Effector CD8-positive, alpha-beta T cell (primary cell): ENCODE measurements at regions not wholly inside any gene's neighbourhood (a gene's known extent, or its start where the extent isn't known, plus 50 kb on each side); places are given as distances from the start of the nearest gene placed in this dataset.

Experiments used
- DNase-seq: peaks from one replicate; lab custom pipeline; 2025; lab: John Stamatoyannopoulos, UW

DNA sequence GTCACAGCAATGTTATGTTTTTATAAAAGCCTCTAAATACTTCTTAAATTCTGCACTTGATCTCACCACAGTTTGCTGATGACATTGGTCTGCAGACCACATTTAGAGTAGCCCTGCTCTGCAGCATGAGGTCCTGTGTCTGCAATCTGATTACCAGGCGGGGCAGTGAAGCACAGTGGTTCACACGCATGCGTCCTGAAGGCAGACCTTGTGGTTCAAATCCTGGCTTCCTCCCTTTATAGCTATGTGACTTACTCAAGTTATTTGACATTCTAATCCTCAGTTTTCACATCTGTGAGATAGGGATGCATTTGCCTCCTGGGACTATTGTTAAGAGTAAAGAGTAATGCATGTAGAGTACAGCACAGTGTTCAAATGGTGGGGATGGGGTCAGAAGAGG is 50.3 kb downstream of the BMAL2 start:
- DNase-seq, result no peak

- peak; percentile 19 for DNase-seq
Measured at GRCh38 chr12:27383429-27384260, 51.0 kb downstream of the BMAL2 start.

DNA sequence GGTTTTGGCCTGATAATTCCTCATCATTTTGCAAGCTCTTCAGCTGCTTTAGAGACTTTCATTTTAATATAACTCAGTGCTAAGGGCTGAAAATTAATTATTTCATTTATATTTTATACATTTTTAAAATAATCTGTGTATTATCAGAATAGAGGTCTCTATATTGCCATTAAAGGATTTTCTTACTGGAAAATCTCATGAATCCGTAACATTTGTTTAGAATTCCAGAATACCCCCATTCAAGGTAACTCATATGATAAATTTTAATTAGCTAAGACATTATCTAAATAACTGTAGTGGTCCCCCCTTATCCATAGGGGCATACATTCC is 51.6 kb downstream of the BMAL2 start:
- DNase-seq, result no peak

- DNase-seq, result no peak
Measured at GRCh38 chr12:27385766-27386564, 53.3 kb downstream of the BMAL2 start.

DNA sequence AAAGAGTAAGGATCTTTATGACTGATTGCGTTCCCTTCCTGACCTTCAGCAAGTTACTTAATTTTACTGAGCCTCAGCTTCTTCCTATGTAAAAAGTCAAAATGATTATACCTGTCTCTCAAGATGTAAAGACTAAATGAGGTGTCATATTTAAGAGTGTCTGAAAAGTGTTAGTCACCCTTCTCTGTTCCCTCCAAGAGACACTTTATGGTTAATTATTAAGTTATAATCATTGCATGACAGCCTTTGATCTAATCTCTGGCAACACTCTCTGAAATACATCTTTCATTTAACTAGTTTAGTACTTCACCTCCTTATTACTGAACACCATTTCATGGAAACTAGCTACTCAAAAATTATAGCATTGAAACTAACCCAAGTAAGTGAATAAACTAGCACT is 54.8 kb downstream of the BMAL2 start:
- DNase-seq, result no peak

DNA sequence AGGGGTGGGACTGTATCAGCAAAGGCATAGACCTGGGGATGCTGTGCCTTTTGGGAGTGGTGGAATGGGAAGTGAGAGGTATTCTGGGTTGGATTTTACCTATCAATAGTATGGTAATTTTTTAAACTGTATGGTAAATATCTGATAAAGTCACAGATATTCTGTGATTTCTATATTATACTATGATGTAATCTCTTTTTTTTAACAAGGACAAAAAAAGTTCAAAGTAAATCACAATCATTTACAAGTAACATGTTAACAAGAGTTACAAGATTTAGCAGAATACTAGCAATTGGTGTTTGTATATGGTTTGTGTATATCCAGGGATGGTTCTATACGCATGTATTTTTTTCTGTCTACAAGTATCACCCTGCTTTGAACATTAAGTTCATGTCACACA is 56.0 kb downstream of the BMAL2 start:
- DNase-seq, result no peak

GRCh38 chr12:27394676-27395075 is 51.9 kb upstream of the SMCO2 start:
- DNase-seq, result no peak

DNA sequence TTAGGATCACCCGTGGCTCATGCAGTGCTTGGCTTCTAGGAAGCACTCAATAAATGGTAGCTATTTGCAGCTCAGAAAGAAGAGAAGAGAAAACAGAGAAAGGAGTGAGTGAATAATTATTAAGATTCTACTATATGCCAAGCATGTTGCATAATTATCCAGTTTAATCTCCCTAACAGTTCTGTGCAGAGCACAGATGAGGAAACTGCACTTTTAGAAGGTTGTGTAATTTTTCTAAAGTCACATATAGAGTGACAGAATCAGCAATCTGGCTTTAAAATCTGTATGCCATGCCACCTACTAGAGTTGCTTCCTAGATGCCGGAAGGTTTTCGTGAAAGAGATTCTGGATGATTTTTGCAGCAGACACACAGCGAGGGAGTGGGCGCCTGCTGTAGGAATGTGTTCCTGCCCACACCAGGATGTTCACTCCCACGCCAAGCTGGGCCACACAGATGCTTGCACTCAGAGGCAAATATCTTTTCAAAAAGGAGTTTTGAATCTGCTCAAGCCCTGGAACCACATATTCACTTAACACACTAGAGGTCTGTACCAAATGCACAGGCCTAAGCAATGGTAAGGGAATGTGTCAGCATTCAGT is 50.2 kb upstream of the SMCO2 start:
- DNase-seq, result no peak
